Frontal cortex (tissue), 3 donors: ENCODE measurements at regions not wholly inside any gene's neighbourhood (a gene's known extent, or its start where the extent isn't known, plus 50 kb on each side); places are given as distances from the start of the nearest gene placed in this dataset.

ENCODE experiments used
- DNase-seq, 2 donors: peaks; one replicate each; pipeline ENCODE4 v3.0.0; 2012; ENCODE audit warnings: low spot score in 2 of 2
- FAIRE-seq: peaks from 2 replicates; lab custom pipeline; 2012; peaks lifted over from hg19 to GRCh38; lab: Jason Lieb, UNC
- donor health status: control.
- donor health status: control.
- donor health status: control.

- DNase-seq: no peak
- FAIRE-seq: no peak
Observed at GRCh38 chr10:89153971-89154370, 53.1 kb downstream of the CH25H start.

- FAIRE-seq (no peak), DNase-seq (no peak)
Observed at GRCh38 chr10:89153116-89153515, 54.0 kb downstream of the CH25H start.

- no peak for DNase-seq
- FAIRE-seq: no peak
Observed at GRCh38 chr10:89151857-89152256, 55.3 kb downstream of the CH25H start.

GRCh38 chr10:89148061-89148460 lies 59.1 kb downstream of the CH25H start:
- no peak for FAIRE-seq
- DNase-seq: no peak

- DNase-seq (no peak), FAIRE-seq (no peak)
Observed at GRCh38 chr10:89147256-89147655, 59.9 kb downstream of the CH25H start.

GRCh38 chr10:89144836-89145235 lies 62.3 kb downstream of the CH25H start:
- FAIRE-seq: no peak
- DNase-seq: no peak

- no peak for DNase-seq
- no peak for FAIRE-seq
Observed at GRCh38 chr10:89142590-89142989, 64.5 kb downstream of the CH25H start.

- no peak for DNase-seq
- FAIRE-seq: no peak
Observed at GRCh38 chr10:89138755-89139490, 68.2 kb downstream of the CH25H start.

GRCh38 chr10:89134963-89135362 lies 72.2 kb downstream of the CH25H start:
- DNase-seq (no peak), FAIRE-seq (no peak)

- FAIRE-seq: no peak
- no peak for DNase-seq
Observed at GRCh38 chr10:89129911-89130310, 77.2 kb downstream of the CH25H start.

GRCh38 chr10:89122433-89123051 lies 84.6 kb downstream of the CH25H start:
- no peak for DNase-seq
- no peak for FAIRE-seq

- FAIRE-seq (no peak), DNase-seq (no peak)
Observed at GRCh38 chr10:89121764-89122020, 85.4 kb downstream of the CH25H start.

- DNase-seq (no peak), FAIRE-seq (no peak)
Observed at GRCh38 chr10:89120931-89121763, 86.0 kb downstream of the CH25H start.

- FAIRE-seq (no peak), DNase-seq (no peak)
Observed at GRCh38 chr10:89119651-89120050, 87.5 kb downstream of the CH25H start.

- FAIRE-seq (no peak), DNase-seq (no peak)
Observed at GRCh38 chr10:89118091-89118490, 89.0 kb downstream of the CH25H start.

GRCh38 chr10:89115876-89116627 lies 91.1 kb downstream of the CH25H start:
- DNase-seq: peak in 1 of 2 donors; percentile 7
- FAIRE-seq: no peak

GRCh38 chr10:89114846-89115625 lies 92.1 kb downstream of the CH25H start:
- DNase-seq (no peak), FAIRE-seq (no peak)

- FAIRE-seq (no peak), DNase-seq (no peak)
Observed at GRCh38 chr10:89102735-89103134, 104.4 kb downstream of the CH25H start.

- FAIRE-seq (no peak), DNase-seq (no peak)
Observed at GRCh38 chr10:89101943-89102342, 105.2 kb downstream of the CH25H start.

- no peak for FAIRE-seq
- DNase-seq: no peak
Observed at GRCh38 chr10:89100680-89101079, 106.4 kb downstream of the CH25H start.
